Activated CD4-positive, CD25-positive, alpha-beta regulatory T cell treated with anti-CD3 and anti-CD28 coated beads, Interleukin-2, amount 50 U/mL, for 16 hours (primary cell): ENCODE measurements at regions not wholly inside any gene's neighbourhood (a gene's known extent, or its start where the extent isn't known, plus 50 kb on each side); places are given as distances from the start of the nearest gene placed in this dataset.
"Not testable (repeated sequence)": the region's sequence is repeated elsewhere in the genome, so short reads cannot be mapped to it uniquely, and the experiment has no call there.

Source experiments
- DNase-seq: peaks from one replicate; pipeline ENCODE4 v3.0.0-alpha.2; 2020; ENCODE audit warnings: low read depth, low spot score

DNA sequence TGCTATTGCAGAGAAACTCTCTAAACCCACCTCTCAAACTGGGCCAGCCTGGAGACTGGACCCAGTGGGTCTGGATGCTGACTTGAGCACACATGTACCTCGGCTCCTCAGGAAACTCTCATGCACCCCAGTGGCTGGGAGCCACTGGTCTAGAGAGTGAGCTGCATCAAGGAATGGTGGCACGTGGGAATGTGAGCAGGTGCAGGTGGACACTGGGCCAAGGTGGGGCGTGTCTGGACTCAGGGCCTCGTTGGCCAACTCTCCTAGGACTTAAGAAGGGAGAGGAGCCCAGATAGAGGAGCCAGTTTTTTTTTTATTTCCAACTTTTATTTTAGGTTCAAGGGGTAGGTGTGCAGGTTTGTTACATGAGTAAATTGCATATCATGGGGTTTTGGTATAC, 75.5 kb upstream of the PLGLB2 start:
- not testable (repeated sequence) for DNase-seq

DNA sequence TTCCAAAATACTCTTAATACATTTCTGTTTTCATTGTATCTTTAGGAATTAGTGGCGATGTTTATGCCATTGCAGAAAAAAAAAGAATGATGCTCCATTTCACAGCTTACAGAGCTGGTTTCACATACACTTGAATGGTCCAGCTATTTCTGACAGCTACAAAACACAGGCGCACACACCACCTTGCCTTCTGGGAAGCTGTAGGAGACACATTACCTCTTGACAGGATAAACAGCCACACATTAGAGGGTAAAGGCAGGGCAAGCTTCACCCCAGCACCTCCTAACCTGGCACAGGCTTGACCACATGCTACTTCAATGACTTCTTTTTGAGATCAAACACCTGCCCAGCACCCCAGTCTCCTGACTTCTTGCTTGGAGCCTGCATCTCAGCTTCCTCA, 73.2 kb upstream of the PLGLB2 start:
- not testable (repeated sequence) for DNase-seq

DNA sequence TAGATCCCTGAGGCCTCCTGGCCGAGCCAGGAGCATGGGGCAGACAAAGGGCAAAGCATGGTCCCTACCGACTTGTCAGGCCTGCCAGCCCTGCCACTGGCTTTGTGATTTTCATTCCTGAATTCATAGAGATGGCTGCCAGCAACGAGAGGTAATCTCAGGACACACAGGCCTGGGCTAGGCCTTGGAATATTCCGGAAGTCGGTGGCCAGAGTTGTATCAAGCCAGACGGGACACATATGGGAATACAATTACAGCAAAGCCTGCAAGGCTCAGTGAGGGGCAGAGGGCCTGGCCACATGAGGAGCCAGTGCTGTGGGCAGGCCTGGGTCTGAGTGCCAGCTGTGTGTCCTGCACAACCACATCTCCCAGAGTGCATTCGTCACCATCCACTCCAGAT, 72.4 kb upstream of the PLGLB2 start:
- DNase-seq, result not testable (repeated sequence)

DNA sequence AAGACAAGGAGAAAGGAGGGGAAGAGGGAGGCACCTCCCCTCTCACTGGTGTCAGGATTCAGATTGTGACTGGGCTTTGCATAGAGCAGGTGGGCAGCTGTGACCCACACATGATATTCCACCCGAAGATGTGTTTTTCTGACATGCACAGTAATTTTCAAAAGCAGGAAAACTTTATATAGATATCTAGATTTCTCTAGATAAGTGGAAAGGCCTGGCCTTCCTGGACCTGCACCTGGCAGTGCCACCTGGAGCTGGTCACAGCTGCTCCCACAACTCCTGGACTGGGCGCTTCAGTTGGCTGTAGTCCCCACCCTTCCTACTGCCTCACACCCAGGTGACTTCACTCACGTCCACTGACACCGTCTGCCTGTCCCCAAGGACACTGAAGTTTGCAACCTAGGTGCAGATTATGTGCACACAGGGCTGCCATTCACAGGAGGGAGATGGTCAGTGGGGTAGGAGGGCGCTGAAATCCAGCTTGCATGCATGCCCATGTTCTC, 70.4 kb upstream of the PLGLB2 start:
- not testable (repeated sequence) for DNase-seq

DNA sequence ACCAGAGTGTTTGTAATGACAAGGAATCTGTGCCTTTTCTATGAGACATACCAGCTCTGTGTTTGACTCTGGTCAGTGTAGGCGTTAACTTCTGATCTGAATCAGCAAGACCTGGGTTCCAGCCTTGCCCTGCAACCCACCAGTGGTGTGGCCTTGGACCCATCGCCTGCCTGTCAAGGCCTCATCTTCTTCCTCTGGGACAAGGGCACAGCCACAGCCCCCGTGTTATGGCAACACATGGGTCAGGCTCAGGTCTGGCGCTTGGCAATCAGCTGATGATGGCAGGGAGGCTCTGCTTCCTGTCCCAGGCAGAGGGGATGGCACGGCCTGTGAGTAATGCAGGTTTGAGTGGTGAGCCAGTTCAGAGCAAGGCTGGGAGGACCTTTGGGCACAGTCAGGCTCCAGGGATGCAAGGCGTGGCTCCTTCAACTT, 69.1 kb upstream of the PLGLB2 start:
- DNase-seq, result not testable (repeated sequence)

DNA sequence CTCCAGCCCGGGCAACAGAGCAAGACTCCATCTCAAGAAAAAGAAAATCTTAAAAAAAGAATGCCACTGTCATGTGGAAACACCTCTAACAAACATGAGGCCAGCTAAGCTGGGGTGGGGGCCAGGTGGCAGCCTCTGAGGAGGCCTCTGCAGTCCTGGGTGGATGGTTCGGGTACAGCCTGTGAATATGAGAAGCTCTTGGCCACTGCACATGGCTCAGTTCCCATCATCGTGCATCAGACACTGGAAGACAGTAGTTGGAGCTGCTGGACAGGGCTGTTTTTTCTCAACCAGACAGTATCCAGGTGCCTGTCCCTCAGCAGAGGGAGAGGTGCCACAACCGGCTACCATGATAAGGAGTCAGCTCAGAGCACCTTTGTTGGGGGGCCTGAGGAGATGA, 67.9 kb upstream of the PLGLB2 start:
- not testable (repeated sequence) for DNase-seq

DNA sequence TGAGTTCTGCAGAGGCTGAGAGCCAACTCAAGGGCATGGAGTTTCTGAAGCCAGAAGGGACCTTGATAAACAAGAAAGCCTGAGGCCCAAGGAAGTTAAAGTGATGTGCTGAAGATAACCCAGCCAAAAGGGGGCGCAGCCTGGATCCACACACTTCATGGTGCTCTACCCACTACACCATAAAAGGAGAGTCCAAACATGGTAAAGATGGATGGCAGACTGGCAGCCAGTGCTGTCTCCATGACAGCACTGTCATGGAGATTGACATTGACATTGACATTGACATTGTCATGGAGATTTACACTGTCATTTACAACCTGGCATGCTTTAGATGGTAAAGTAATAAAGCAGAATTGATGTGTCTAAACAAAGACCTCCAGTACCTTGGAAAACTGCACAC, 67.2 kb upstream of the PLGLB2 start:
- DNase-seq, result not testable (repeated sequence)

DNA sequence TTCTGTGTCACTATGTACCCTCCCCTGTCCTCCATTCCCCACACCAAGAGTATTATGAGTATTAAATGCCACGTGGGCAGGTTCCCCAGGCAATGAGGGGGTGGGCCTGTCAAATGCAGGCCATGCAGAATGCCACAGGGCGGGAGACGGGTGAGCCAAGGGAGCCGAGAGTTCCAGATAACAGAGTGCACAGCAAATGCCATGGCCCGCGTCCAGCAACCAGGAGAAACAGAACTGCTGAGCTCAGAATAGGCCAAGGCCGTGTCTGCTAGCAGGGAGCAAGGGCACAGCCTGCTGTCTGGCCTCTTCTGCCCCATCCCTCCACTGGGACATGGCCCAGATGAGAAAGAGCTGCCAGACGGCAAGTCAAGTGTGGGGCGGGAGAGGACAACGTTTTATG, 64.4 kb upstream of the PLGLB2 start:
- DNase-seq, result not testable (repeated sequence)

DNA sequence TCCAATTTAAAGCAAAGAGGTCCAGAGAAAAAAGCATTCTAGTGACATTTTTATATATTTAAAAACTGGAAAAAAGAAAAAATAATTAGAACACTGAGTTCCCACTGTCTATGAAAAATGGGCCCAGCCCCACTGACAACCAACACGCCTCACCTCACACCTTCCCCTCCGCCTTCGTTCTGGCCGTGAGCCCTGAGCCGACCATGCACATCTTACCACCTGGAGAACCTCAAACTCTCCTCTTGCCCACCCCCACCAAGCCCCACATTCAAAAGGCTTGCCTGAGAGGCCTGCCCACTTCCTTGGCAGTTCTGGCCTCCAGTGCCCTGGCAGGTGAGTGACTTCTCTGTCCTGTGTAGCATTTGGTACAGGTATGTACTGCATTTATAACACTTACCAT, 63.9 kb upstream of the PLGLB2 start:
- not testable (repeated sequence) for DNase-seq

DNA sequence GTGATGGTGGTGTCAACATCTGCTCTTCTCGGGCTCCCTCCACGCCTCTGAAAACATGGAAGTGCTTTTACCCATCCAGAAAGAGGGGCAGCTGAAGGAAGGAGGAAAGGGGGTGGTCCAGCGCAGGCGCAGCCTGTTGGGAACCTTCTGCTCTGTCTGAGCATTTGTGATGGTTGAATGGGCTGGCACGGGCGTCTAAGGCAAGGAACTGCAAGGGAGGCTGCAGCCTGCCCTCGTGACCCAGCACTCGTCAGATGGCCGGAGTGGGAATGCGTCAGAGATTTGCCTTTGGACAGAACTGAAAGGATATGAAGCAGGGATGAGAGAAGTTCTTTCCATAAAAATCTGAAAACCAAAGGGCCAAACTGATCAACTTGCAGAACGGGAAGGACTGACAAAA, 62.3 kb upstream of the PLGLB2 start:
- not testable (repeated sequence) for DNase-seq

DNA sequence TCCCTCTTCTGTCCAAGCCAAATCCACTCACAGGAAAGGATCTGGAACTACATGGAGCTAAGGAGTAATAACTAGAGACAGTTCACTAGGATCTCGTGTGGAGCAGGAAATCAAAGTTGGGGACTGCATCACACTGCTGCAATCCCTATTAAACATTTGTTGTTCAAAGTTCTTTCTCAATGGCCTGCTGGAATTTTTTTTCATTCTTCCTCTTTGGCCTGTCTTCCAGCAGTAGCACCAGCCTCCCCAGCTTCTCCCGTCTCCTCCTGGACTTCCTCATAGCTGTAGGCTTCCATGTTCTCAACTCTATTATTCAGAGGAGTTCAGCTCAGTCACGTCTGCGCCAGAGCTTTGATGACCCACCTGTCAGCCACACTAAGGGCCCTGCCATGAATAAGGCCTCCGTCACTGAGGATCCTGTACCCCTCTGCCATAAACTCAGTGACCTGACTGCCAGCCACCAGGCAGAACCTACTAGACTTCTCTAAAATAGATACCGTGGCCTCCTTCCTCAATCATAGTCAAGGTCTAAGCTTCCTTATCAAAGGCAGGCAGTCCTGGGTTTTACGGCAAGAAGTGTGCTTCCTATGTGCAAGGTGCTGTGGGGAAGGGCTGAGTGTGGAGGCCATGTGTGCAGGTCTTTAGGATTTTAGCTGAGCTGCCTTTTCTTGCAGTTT, 60.9 kb upstream of the PLGLB2 start:
- not testable (repeated sequence) for DNase-seq

DNA sequence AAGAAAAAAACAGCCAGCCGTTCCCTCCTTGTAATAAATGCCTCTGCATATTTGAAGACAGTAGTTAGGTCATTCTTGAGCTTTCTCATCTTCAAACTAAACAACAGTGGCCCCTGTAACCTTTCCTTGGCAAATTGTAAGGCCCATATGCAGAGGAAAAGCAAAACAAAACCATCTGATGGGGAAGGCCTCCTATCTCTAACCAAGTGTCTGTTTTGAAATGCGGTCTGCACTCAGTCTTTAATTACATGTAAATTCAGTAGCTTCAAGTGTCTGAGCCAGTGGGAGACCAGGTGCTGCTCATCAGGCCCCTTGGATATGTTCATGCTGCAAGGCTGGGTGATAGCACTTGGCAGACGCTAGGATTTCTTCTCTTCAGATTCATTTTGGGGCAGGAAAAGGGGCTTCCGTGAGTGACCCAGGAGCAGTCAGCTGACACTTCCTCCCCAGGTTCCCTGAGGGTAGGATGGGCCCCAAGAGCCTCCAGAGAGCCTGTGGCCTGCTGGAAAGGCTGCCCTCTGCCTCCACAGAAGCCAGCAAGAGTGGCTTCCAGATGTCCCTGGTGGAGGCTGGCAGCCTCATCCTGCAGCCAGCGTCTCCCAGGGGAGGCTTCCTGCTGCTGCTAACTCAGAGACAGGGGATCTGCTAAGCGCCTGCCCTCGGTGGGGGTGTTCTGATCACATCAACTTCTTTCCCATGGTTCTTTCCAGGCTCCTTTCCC, 60.2 kb upstream of the PLGLB2 start:
- DNase-seq, result not testable (repeated sequence)

DNA sequence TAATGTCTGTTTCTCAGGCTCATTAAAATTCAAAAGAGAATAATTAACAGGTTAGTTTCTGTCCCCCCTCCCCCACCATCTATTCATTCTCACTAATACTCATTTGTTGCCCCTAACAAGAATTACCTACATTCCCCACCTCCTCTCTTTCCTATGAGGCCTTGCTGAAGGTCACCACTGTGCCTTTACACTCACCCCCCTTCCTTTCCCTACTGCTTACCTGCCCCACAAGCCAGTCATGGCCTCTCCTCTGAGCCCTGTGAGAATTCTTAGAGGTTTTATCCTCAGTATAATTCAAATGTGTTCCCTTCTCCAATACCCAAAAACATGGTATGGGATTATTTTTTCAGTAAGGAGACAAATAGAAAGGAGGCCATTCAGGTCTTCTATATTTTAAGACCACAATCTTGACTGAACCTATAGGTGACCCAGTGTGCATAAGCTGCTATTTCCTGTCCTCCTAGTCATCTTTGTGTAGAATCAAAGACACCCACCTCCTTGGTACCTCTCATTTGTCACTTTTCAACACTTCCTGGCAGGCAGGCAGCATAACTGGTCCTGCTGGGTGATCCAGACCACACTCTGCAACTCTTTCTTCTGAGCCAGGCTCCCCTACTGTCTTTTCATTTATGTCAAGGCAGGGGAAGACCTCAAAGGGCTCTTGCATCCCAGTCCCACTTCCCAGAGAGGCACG, 55.8 kb upstream of the PLGLB2 start:
- not testable (repeated sequence) for DNase-seq

DNA sequence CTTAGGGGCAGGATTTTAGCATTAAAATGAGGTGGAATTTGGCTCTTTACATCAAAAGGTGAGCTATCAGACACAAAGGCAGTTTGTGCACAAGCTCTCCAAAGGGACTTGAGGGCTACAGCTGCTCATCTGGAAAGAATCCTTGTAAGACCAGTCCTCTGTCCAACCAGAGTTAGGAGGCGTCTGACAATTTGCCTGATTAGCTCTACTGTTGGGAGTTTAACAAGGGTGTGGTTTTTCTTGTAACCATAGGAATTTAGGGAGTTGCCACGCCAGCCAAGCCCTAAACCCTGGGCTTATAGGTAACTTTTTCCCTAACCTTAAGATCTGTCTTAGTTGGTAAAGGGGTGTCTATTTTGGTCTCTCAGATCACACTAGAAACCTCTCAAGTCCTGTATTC, 55.0 kb upstream of the PLGLB2 start:
- DNase-seq, result not testable (repeated sequence)

DNA sequence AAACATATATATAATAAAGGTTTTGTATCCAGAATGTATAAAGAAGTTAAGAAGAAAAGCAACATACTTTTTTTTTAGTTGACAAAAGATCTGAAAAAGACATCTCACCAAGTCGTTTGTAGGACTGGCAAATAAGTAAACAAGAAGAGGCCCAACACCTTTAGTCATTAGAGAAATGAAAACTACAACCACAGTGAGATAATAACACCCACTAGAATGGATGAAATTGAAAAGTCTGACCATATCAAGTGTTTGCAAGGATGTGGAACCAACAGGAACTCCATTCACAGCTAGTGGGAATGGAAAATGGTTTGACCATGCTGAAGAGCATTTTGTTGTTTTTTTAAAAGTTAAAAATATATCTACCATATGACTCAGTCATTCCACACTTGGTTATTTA, 54.0 kb upstream of the PLGLB2 start:
- not testable (repeated sequence) for DNase-seq

DNA sequence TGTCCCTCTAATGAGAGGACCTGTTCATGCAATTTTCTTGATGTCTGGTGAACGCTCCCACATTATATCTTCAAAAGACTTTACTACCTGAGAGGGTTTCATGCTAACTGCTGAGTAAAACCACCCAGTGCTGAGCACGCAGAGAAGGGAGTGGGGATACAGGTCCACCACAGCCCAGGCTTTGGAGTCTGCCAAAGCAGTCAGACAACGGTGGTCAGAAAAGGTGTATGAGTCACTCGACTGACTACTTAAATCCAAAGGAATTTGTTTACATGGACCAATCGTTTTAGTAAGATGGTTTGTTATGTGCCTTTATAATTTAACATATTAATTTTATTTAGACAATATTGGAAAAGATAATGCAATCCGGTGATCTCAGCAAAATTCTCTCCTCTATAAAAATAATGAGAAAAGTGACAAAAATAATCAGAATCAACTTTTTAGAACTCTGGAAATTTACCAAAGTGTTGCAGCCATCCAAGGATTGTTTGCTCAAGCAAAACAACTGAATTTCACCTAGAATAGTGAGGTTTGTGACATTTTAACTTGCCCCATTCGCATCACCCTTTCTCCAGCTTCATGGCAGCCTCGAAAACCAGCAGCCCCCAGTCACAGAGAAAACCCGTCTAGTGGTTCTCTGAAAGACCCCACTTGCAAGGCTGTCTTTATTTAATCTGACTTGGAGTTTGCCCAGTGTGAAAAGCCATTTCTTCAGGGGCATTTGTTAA, 52.1 kb upstream of the PLGLB2 start:
- not testable (repeated sequence) for DNase-seq
